GM18517 (cell line): ENCODE measurements at regions not wholly inside any gene's neighbourhood (a gene's known extent, or its start where the extent isn't known, plus 50 kb on each side); places are given as distances from the start of the nearest gene placed in this dataset.

Experiments
- ATAC-seq: cut with Tn5 transposase; IDR thresholded peaks from one replicate; pipeline ENCODE4 v1.9.1; 2021; ENCODE audit warnings: mild to moderate bottlenecking, moderate library complexity; ENCODE audit not compliant: unreplicated experiment

DNA sequence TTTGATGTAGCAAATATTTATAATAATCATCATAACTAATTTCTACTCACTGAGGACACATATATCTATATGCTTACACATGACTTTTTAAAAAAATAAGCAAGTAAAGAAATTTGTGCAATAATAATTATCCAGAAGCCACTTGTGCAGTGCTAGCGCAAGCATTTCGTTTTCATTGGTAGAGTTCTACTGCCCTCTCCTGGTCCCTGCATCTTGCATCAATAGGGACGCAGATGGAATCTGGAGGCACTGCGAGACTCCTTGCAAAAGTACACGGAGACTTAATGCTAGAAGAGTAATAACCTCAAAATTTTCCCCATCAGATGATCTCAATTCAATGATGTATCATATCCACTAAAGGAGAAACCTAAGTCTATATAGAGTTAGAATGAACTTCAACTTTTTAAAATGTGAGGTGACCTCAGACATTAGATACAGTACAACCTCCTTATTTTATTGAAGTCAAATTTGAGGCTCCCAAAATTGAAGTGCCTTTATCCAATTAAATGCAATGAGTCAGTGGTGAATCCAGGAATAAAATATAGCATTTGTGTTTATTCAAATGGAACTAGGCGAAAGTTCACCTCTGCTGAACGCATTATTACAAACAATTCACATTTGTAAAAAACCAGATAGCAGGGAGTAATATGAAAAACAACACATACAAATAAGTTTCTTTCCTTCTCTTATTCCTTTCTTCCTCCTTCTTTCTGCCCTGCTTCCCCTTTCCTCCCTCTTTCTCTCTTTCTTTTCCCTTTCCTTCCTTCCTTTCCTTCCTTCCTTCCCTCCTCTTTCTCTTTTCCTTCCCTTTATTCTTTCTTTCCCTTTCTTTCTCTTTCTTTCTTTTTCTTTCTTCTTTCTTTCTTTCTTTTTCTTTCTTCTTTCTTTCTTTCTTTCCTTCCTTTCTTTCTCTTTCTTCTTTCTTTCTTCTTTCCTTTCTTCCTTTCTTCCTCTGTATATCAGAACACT, 450.0 kb downstream of the ANKRD50 start:
- peak; percentile 90 for ATAC-seq

DNA sequence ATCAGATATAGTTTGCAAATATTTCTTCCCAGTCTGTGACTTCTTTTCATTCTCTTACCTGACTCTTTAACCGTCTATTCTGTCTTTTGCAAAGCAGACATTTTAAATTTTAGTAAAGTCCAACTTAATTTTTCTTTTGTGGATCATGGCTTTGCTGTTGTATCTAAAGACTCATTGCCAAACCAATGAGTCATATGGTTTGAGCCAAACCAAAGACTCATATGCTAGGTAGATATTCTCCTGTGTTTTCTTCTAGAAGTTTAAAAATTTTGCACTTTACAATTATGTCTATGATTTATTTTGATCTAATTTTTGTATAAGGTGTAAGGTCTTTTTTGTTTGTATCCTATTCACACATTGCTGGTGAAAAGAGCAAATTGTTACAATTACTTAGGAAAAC, 446.8 kb downstream of the ANKRD50 start:
- ATAC-seq = no peak

DNA sequence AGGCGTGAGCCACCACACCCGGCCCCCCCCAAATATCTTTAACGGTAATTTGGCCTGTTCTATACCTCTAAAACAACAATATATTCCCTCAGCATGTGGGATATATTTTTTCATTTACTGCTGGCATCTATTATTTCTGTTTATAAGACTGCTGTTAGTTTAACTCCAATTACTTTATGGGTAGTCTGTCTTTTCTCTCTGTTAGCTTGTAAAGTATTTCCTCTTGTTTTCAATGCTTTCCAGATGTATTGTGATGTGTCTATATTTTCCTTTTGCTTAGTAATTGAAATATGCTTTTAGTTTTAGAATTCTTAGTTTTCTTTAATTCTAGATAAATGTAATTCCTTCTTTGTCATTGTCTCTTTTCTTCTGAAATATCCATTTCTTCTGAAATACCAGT, 445.8 kb downstream of the ANKRD50 start:
- no peak for ATAC-seq

DNA sequence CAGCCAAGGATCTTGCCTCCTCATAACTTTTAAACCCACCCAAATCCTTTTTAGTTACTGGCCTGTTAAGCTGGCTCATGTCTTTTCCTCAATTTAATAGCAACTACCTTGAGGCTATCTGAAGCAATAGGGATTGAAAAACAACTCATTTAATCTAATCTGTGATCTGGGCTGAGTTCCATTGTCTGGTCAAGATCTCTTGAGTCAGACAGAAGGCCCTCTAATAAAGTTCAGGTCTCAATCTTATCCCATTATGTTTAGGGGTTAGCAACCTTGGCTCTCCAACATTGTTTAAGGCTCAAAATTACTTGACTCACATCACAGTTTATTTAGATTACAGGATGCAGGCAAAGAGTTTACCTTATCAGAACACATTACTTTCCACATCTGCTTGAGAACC, 436.1 kb downstream of the ANKRD50 start:
- ATAC-seq = no peak

DNA sequence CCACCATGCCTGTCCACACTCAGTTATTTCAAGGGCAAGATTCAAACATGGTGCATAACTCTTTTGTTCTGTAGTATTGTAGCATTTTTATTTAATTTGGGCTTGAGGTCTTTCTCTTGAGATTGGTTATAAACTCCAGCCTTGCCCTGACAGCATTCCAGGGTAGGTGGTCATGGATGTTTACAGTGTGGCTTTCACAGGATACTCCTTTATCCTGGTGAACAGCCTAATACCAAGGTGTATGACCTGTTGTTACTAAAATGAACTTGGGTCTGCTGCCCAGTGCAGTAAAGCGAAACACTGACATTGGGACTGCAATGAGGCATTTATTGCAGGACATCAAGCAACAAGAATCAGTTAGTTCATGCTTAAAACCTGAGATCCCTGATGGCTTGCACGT, 434.8 kb downstream of the ANKRD50 start:
- no peak for ATAC-seq

DNA sequence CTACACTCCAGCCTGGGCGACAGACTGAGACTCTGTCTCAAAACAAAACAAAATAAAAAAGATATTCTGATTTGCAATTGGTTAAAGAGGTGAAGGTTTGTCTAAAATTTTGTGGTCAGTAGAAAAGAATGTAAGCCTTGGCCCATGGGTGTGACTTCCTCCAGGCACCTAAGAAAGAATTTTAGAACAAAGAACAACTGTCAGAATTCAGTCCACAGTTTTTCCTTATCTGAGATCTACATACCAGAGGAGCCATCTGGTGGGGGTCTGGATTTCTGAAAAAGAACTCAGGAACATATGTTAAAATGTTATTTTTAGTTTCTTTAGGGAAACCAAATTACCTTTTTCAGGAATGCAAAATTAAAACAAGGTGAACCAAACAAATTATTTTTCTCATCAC, 434.1 kb downstream of the ANKRD50 start:
- ATAC-seq = no peak

DNA sequence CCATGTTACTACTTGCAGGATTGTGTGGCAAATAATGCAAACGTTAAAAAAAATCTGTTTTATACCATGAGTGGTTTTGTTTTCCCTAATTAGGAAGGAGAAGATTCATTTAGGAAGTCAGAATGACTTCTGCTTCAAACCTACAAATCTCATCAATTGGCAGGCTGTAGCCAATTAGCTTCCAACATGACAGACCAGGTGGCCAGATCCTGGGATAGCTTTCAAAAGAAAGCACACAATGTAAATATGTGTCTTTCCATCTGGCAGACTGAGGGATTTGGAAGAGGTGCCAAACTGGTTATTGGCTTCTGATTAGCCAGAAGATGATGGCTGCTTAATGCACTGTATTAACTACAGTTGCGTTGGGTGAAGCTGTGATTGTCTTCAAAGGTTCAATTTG, 432.8 kb downstream of the ANKRD50 start:
- ATAC-seq = no peak

DNA sequence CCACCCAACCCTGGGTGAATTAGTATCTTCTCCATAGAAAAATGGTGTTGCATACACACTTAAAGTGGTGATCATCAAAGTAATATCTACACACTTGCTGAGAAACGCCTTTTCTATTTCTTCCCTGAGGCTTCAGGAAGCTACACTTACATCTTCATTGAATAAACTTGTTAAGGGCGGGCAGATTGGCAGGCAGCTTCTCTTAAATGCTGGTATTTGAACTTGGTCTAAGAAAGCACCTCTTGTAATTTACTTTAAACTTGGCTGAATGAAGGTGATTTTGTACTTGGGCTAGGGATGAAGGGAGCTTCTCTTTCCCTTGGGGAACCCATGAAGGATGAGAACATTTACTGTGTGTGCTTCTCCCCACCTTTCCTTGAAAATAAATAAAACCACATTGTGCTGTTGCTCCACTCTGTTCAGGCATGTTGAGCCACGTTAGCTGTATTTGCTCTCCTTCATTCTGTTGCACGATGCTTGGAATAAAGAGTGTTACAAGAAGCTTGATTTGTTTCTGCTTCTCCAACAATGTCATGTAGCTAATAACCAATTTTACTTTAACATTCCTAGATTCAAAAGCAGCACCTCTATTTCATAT, 430.1 kb downstream of the ANKRD50 start:
- ATAC-seq = no peak

DNA sequence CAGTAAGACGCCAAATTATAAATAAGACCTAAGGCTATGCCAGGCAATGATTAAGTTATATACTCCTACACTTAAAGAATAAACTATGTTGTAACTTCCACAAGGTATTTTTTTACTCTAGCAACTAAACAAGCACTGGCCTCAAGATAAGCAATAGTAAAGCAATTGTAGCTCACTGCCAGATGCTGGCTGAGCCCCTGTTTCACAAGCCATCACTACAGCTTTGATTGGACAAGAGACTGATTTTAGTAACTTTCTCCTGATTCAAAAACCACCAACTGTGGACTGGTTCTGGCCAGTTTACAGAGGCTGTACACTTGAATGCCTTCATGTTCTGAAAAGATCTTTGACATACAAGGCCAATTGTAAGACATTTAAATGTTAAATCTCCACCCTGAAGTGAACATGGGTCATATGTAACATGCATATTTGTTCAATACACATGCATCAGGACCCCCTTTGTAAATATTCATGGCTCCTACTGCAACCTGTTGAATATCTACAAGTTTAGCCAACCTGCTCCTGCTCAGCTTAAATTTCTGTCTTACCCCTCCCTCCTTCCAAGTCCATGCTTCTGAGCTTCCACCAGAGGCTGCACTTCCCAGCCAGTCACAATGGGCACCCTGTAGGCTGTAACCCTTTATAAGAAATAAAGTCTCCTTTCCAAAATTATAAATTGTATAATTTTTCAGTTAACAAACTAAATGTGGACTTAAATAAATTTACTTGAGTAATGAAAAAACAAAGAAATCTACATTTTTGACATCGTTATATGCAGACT, 423.6 kb downstream of the ANKRD50 start:
- ATAC-seq = no peak

DNA sequence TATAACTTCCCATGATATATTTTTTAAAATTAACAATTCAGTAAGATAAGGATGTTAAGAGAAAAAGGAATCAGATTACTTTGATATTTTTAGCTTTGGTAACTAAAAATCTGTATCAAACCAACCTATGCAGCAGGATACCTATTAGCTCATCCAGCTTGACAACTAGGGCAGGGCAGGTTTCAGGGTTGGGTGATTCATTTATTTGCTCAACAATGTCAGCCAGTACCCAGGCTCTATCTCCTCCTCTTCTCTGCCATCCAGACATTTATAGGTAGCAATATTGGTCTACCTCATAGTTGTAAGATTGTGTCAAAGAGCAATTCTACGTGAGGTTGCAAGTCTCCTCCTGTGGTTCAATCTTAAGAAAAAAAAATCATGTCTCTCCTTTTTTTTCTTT, 421.9 kb downstream of the ANKRD50 start:
- no peak for ATAC-seq

DNA sequence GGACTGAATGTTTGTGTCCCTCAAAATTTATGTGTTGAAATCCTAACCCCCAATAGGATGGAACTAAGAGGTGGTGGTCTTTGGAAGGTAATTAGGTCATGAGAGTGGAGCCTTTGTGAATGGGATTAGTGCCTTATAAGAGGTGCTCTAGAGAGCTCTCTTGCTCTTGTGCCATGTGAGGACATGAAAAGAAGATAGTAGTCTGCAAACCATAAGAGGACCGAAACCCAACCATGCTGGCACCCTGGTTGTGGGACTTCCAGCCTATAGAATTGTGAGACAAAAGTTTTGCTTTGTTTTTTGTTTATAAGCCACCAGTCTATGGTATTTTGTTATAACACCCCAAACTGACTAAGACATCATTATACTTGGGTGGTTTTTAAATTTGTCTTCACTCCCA, 417.1 kb downstream of the ANKRD50 start:
- ATAC-seq = no peak

DNA sequence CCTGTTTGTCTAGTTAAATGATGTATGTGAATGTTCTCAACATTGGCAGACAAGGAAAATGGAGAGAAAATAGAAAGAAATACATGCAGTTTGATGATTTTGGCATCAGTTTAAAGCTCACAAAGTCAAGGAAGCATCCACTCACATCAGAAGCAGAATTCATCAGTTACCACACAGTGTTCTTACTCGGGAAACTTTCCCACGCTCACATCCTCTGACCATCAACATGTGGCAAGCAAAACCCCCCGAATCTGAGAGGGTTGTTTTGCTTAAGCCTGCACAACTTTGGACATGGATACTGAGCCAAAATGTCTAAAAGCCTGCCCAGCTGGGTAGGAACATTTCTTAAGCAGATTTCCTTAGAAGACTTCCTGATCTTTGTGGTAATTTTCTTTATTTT, 407.6 kb downstream of the ANKRD50 start:
- no peak for ATAC-seq

DNA sequence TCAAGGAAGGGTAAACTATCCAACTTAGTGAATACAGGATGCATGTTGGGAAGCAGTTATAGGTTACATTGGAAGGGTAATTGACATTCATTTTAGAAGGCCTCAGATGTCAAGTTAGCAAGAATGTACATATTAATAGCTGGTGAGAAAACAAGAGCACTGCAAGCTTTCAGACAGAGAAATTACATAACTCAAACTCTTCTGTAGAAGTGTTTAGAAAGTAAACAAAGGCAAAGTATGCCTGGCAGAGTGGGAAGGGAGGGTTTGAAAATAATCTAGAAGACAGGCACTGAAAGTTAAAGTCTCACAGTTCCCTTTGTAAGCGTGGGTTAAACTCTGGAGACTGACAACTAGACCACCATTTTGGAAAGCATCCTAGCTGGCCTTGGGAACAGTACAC, 406.2 kb downstream of the ANKRD50 start:
- ATAC-seq = no peak

DNA sequence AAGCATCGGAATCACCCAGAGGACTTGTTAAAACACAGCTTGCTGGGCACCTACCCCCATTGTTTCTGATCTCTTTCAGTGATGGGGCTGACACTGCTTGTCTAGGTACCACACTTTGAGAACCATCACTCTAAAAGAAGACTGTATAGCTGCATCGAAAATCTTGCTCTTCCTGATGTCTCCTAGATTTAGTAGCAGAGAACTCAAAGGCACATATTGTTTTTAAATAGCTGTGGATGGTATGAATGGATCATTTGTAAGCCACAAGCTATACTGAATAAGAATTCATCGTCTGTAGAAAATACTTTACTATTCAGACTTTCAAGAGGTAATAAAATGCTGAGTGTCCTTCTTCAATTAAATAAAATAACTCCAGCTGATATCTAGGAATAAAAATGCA, 405.4 kb downstream of the ANKRD50 start:
- ATAC-seq = no peak

DNA sequence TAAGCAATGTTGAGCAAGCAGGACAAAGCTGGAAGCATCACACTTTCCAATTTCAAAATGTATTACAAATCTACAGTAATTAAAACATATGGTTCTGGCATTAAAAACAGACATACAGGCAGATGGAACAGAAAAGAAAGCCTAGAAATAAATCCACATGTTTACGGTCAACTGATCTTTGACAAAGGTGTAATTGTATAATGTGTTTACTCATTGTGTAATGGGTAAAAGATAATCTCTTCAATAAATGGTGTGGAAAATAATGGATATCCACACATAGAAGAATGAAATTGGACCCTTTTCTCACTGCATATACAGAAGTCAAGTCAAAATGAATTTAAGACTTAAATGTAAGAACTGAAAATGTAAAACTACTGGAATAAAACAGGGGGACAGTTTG, 394.2 kb downstream of the ANKRD50 start:
- no peak for ATAC-seq

DNA sequence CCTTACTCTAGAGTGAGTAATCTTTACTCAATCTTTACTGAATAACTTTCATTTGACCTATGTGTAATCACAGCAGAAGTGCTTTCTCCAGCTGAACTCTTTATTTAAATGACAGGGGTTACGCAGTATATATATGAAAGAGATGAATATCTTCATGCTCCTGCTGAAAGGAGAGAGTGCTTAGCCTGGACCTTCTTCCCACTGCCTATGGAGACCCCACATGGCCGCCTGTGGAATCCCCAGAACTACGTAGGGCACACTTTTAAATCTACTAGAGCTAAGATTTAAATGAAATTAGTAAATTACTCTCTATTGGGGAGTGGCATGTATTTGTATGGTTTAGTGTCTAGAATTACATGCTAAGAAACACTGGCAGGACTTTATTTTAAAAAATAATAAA, 391.2 kb downstream of the ANKRD50 start:
- no peak for ATAC-seq

DNA sequence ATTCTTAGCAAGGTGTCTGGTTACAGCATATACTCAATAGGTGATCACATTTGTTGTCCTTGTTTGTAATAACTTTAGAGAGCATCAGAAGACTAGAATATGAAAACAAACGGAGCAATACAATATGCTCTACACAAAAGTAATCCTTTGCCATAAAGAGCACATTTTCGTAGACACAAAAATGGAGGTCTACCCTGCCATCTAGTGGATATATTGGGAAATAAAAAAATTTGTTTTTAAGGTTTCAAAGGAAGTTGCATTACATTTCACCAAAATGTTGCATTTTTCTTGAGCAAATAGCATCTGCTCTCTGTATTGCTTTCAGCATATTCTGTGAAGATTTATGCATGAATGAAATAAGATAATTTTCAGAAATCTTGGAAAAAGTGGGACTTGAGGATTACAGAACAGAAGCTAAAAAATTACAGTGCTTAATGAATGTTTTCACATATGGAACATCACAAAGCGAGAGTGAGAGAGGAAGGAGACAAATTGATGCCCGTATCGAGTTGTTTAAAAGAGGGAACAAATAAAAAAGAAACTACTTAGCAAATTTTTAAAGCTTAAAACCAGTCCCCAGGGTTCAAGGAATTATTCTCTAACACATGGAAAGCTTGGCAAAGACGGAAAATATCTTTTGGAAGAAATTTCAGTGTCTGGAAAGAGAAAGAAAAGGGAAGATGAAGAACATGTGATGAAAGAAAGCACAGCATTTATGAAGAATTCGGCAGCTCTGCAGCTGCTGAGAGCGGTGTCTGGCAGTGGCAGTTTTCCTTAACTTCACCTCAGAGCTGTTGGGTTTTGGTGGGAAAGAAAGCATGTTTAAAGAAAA, 390.1 kb downstream of the ANKRD50 start:
- no peak for ATAC-seq

DNA sequence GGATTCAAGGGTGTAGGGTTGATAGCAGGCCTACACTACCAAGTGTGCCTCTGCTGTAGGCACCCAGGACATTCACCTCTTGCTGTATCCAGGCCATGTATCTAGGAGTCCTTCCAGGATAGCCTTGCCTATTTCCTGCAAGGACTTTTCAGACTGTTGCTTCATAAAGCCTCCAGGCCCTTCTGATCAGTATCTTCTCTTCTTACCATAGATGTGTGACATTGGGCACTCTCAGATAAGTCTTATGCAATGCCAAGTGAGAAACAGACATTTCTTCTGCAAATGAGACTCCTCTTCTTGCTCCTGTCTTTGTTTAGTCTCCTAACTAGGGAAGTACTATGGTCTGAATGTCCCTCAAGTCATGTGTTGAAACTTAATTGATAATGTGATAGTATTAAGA, 386.8 kb downstream of the ANKRD50 start:
- no peak for ATAC-seq

DNA sequence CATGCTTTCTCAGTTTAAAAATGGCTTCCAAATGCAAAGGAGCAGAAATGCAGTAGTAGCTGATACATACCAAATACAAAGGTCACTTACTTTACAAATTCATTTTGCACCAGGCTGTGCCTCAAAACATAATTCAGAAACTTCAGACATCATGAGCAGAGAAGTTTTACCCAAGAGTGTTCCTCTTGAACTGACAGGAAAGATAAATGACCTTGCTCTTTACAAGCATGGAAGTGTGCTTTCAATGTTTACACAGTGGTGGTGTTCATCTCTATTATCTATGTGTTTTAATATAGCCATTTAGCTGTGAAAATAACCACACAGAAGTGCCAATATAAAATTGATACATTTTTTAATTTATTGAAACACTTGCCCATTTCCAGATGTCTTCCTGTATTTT, 383.4 kb downstream of the ANKRD50 start:
- no peak for ATAC-seq

DNA sequence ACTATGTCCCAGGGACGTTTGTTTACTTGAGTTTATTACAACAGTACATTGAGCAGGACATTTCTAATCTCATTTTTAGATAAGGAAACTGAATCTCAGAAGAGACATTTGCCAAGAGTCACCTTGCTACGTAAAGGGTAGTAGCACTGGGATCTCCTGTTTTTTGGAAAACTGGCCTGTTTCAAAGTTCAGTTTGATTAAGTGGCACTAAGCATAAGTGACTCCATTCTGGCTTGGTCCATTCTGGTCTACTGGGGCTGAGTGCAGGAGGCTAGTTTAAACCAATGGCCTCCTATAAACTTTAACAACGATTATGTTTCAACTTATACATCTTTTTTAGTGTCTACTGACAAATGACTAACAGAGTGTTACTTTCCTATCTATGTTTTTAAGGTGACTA, 382.5 kb downstream of the ANKRD50 start:
- no peak for ATAC-seq

DNA sequence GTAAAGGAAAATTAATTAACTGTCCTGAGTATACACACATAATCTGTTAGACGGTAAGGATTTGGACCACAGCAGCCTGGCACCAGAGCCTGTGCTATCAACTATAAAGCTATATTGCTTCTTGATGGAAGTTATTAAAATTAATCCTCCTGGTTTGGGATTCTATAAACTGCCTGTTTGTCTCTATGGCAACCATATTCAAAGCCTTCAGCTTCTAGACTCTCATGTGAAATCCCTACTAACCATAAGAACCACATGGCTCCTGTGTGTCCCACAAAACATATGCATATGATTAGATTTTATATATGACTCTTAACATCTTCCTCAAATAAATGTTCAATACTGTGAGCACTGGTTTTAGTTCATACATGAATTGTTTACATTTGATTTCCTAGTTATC, 380.8 kb downstream of the ANKRD50 start:
- ATAC-seq = no peak
